HG03196 (cell line): ENCODE measurements at regions not wholly inside any gene's neighbourhood (a gene's known extent, or its start where the extent isn't known, plus 50 kb on each side); places are given as distances from the start of the nearest gene placed in this dataset.
"Not testable (repeated sequence)": the region's sequence is repeated elsewhere in the genome, so short reads cannot be mapped to it uniquely, and the experiment has no call there.

Experiments used
- ATAC-seq: cut with Tn5 transposase; IDR thresholded peaks from one replicate; pipeline ENCODE4 v1.9.1; 2021; ENCODE audit not compliant: unreplicated experiment

DNA sequence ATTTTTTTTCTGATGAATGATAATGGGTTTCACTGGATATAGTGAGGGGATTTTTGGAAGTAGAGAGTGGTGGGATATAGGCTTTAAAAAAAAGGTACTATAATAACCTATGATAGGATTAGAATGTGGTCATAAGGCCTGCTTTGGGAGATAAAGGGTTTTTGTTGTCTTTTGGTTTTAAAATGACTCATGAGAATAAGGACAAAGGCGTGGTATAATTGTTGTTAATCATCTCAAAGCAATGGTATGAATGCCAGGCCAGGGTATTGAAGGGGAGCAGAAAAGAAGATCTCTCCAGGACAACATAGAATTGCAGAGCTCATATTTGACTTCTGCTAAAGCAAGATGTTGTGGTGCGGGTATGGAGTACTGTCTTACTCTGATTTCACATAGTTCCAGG is 579.4 kb downstream of the JRKL start:
- no peak for ATAC-seq

DNA sequence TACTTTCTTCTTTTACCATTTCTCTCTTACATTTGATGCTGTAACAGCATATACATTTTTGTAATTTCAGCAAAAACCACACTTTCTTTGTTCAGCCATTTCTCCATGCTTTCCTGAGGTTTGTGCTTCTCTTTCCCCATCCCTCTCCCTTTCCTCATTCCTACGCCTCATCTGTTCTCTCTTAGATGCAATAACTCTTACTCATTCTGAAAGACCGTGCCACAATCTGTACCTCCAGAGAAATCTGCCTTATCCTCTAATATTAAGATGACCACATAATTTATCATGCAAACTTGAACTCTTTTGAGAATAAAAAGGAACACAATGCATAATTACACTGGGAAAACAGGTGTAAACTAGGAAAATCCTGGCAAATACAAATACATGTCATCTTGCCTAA is 588.9 kb downstream of the JRKL start:
- no peak for ATAC-seq

DNA sequence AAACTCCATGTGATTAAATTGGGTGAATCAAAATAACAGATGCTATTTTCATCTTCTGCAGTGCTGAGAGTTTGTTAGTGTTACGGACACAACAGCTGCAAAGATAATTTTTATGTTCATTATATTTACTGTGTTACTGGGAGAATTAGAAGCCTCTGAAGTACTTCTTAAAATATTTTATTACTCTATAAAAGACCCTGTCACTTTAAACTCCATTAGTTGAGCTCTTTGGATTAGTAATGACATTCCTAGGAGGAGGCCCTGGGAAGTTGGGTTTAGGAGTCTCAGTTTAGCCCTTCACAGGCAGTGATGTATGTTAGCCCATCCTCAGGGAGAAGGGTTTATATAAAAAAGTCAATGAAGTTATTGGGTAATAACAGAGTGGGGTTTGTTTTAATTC is 596.7 kb downstream of the JRKL start:
- ATAC-seq, result no peak

DNA sequence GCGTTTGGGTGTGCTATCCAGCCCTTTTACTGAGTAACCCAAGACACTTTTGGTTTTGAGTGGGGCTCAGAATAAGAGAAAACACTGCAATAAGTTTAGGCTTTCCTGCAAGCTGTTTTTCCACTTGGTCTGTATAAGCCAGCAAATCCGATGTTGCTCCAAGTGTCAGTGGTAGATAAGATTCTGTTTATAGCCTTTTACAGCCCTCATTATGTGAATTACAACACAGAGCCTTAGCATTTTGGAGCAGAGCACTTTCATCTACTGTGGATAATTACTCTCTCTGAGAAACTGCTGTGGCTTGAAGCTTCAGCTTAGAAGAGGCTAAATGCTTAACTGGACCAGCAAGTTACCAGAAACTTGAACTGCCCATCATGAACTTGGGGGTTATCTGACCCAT is 601.1 kb downstream of the JRKL start:
- ATAC-seq, result no peak

DNA sequence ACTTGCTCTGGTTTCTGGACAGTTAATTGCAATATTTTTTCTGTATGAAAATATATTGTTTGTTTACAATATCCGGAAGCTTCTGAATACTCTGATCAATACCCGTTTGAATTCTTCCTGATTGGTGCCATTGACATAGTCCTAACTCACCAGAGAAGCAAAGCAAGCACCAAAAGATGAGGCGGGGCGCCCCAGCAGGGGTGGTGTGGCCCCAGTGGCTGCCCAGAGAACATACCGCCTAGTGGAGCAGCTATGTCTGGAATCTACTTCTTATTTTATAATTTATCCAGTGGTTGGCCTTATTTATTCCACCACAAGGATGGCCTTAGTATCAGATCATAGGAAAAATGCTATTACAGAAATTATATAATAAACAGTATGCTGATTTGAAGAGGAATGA is 610.7 kb downstream of the JRKL start:
- no peak for ATAC-seq

DNA sequence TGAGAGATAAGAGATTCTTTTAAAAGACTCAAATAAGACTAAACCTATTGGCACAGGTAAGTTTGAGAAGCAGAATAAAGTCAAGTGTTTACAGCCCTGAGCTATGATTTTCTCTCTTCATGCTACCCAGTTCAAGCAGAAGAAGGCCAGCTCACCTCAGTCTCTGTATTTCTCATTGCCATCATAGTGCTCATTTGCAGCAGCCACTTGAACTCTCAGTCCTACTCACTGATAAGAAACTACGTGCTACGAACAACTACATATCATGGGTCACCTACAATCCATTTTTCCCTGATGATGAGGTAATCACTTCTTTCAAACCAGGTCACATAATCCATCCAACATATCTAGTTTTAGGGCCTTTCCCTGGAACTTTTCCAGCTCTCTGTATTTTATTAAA is 617.5 kb downstream of the JRKL start:
- ATAC-seq, result no peak

DNA sequence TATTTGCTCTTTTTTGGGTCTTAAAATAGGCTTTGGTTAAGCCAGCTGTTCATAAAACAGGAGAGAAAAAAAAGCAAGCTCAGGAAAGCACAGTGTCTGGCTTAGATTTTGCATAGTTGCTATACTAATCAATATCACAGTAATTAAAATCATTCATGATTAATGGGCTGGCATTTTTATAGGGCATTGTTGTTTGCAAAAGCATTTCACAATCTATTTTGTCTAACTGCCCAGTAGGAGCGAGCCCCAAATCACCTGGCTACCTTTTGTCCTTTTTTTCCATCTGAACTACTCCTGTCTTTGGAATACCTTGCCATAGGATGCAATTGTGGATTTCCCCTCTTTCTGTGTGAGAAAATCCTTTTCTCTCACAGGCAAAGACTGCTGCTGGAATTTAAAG is 619.8 kb downstream of the JRKL start:
- ATAC-seq, result no peak

DNA sequence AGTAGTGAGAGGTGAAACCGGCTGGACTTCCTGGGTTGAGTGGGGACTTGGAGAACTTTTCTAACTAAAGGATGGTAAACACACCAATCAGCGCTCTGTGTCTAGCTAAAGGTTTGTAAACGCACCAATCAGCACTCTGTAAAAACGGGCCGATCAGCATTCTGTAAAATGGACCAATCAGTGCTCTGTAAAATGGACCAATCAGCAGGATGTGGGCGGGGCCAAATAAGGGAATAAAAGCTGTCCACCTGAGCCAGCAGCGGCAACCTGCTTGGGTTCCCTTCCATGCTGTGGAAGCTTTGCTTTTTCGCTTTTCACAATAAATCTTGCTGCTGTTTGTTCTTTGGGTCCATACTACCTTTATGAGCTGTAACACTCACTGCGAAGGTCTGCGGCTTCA is 621.2 kb downstream of the JRKL start:
- ATAC-seq, result not testable (repeated sequence)

DNA sequence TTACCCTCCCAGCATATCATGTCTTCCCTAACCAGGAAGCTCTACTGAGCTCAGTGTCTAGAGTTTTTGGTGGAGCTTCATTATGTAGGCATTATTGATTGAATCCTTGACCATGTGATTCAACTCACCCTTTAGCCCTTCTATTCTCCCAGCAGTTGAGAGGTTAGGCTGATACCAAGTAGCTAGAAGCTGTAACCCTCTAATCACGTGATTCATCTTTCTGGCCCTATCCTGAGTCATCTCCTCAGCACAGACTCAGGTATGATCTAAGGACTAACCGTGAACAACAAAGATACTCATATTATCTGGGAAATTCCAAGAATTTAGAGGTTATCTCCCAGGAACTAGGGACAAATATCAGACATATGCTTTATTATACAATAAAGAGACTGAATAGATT is 625.5 kb downstream of the JRKL start:
- ATAC-seq, result no peak

DNA sequence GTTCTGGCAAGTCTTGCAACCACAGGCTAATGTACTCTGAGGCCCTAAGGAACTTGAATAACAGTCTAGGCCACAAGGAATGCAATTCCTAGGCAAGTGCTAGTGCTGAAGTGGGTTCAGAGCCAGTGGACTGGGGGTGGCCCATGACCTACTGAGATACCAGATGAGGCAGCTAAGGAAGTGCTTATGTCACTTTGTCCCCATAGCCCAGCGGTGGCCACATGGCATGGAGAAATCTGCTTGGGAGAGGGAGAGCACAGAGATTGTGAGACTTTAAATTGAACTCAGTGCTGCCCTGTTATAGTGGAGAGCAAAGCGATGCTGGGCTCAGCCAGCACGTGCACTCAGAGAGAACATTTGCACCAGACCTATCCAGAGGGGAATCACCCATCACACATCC is 629.5 kb downstream of the JRKL start:
- no peak for ATAC-seq

DNA sequence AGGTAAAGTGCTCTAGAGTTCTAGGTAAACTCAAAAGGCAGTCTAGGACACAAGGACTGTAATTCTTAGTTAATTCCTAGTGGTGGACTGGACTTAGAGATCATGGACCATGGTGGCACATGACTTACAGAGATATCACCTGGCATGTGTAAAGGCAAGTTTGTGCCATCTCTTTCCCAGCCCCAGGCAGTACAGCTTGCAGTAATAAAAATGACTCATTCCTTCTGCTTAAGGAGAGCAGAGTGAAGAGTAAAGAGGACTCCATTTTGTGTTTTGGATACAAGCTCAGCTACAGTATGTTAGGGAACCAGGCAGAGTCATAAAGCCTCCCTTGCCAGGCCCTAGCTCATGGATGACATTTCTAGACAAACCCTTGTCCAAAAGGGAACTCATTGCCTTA is 629.9 kb downstream of the JRKL start:
- no peak for ATAC-seq

DNA sequence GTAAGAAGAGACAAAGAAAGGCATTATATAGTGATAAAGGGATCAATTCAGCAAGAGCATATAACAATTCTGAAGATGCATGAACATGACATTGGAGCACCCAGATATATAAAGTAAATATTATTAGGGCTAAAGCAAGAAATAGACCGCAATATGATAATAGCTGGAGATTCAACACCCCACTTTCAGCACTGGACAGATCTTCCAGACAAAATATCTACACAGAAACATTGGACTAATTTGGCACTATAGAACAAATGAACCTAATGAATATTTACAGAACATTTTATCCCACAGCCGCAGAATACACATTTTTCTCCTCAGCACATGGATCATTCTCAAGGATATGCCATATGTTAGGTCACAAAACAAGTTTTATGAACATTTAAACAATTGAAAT is 633.1 kb downstream of the JRKL start:
- ATAC-seq, result no peak

DNA sequence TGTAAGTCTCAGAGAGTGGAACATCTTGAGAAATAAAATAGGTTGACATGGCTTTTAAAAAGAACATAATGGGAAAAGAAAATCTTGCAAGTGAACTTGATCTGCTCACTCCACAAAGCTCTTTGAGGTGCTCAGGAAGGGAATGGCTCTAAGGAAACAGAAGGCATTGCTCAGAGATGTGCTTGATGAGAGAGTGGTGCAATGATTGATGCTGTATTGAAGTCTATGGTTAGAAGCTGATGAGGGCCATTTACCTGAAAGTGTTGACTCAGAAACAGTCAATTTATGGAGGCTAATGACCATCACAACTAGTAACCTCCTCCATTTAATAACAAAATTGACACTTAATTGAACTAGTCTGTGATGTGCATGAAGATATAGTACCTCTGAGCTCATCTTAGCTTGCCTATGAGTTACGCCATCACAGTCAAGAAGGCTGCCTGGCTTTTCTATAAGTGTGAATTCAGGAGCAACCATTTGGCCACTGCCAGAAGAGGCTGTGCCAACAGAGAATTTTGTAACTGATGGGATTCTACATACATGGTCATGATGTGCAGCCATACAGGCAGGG is 639.1 kb downstream of the JRKL start:
- ATAC-seq, result no peak

DNA sequence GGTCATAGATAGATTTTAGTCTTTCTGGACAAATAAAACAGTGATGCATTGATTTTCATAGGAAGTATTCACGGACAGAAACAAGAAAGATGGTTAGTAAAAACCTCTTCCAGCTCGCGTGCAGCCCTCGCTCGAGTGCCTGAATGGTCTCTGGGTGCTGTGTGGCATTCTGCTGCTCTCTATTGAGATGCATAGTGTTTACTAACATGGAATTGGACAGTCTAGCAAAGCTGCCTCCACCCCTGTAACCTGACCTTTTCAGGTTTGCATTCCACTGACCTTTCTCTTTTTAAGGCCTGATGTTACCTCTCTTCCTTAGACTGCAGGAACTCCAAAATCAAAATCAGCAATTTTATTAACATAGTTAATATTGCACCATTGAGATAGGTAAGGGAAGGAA is 643.4 kb downstream of the JRKL start:
- ATAC-seq, result no peak

DNA sequence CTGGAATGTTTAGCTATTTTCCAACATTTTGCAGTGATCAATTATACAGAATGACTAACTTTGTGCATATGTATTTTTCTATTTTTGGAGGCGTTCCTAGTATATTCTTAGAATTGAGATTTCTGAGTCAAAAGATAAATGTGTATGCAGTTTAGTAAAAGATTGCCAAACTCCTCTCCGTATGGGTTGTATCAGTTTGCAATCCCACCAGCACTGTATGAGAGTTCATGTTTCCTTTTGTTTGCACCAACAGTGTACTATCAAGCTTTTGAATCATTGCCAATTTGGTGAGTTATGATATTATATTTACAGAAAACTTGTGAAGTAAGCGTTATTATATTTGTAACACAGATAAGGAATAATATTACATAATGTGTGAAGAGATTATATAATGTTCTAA is 658.7 kb downstream of the JRKL start:
- ATAC-seq, result no peak

DNA sequence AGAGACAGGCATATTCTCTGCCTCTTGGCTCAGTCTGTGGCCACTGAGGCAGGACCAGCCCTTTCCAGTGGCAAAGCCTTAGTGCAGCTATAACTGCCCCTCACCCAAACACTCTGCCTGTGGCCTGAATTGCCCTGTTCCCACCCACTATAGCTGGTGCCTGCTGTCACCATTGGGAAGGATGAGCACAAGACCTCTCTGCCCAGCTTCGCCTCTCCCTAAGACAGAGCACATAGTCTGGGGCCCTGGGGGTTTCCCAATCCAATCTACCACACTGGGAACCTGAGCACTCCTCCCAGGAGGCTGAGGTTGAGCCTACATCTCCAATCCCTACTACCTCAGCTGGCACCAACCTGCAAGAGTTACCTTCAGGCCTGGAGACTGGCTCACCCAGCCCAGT is 670.4 kb downstream of the JRKL start:
- ATAC-seq, result no peak

DNA sequence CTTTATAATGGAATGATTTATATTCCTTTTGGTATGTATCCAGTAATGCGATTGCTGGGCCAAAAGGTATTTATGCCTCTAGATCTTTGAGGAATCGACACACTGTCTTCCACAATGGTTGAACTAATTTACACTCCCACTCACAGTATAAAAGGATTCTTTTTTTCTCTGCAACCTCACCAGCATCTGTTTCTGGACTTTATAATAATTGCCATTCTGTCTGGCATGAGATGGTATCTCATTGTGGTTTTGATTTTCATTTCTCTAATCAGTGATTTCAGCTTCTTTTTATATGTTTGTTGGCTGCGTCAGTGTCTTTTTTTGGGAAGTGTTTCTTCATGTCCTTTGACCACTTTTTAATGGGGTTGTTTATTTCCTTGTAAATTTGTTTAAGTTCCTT is 679.3 kb downstream of the JRKL start:
- ATAC-seq, result no peak

DNA sequence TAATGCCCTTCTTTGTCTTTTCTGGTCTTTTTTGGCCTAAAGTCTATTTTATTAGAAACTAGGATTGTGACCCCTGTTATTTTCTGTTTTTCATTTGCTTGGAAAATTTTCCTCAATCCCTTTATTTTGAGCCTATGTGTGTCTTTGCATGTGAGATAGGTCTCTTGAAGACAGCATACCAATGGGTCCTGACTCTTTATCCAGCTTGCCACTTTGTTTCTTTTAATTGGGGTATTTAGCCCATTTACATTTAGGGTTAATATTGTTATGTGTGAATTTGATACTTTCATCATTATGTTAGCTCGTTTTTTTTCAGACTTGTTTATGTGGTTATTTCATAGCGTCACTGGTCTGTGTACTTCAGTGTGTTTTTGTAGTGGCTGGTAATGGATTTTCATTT is 682.6 kb downstream of the JRKL start:
- no peak for ATAC-seq

DNA sequence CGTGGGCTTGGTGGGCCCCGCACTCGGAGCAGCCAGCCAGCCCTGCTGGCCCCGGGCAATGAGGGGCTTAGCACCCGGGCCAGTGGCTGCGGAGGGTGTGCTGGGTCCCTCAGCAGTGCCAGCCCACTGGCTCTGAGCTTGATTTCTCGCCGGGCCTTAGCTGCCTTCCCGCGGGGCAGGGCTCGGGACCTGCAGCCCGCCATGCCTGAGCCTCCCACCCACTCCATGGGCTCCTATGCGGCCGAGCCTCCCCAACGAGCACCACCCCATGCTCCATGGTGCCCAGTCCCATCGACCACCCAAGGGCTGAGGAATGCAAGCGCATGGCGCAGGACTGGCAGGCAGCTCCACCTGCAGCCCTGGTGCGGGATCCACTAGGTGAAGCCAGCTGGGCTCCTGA is 686.9 kb downstream of the JRKL start:
- ATAC-seq, result not testable (repeated sequence)

DNA sequence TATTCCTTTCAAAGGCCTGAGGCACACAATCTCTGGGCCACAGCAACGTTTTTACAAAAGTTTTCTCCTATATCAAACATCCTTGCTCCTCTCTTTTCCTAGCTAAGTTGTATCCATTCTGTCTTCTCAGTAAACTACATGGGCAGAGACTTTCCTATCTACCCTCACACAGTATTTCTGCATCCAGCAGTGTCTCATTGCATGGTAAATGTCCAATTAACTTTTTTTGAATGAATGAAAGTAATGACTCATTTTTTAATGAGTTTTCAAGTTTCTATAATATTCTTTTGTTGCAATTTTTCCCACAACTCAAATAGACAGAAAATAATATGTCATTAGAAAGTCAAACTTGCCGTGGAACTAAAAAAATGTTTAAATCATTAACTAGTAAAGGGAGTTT is 688.6 kb downstream of the JRKL start:
- no peak for ATAC-seq

DNA sequence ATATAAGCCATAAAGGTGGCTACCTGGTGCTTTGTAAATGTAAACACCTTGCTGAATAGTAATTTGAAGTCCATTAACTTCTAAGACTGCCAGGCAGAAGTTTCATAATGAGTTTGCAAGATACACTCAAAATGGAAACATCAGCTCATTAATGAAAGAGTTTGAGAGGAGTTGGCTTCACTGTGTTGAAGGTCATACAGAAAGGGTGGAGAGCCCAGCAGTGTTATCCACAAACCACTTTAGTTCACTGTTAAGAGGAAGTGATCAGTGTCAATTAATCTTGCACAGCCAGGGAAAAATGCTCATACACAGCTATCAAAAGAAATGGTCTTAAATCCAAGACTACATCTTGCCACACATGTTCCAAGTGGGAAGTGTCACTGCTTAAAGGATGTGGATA is 689.4 kb downstream of the JRKL start:
- no peak for ATAC-seq

DNA sequence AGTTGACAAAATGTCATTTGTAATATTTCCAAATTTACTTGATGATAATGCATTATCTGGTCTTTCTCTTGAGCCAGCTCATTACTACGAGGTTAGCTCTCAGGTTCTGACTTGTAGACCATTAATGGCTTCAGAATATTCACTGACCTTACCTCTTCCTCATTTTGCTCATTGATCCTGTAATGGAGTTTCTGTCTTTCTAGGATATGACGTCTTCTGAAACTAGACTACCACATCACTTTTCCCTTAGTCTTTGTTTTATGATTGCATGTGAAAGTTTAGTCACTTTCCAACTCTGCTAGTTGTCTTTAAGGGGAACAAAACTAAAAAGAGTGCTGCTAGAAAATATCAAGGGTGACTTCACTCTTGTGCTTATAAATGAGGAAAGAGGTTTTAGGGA is 697.6 kb downstream of the JRKL start:
- ATAC-seq, result no peak

DNA sequence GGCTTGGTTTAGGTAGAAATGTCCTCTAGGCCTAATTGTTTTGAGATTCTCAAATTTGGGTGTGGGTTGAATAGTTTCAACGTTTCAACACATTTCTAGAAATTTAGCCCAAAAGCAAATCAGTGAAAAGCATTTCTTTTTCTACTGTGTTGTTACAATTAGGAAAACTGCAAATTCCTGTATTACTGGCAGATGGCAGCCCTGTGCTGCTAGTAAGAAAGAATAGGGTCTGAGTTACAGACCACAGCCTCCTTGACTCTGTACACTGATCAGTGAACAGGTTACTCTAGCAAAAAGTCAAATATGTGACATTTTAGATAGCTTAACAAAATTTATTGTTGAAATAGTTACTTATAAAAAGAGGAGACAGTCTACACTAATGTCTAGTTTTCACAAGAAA is 703.0 kb downstream of the JRKL start:
- no peak for ATAC-seq

DNA sequence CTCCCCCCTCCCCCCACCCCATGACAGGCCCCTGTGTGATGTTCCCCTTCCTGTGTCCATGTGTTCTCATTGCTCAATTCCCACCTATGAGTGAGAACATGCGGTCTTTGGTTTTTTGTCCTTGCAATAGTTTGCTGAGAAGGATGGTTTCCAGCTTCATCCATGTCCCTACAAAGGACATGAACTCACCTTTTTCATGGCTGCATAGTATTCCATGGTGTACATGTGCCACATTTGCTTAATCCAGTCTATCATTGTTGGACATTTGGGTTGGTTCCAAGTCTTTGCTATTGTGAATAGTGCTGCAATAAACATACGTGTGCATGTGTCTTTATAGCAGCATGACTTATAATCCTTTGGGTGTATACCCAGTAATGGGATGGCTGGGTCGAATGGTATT is 712.4 kb downstream of the JRKL start:
- ATAC-seq, result not testable (repeated sequence)
